GM18909 (cell line): ENCODE measurements at regions not wholly inside any gene's neighbourhood (a gene's known extent, or its start where the extent isn't known, plus 50 kb on each side); places are given as distances from the start of the nearest gene placed in this dataset.

Experiments
- ATAC-seq: cut with Tn5 transposase; IDR thresholded peaks from one replicate; pipeline ENCODE4 v1.9.1; 2021; ENCODE audit warnings: mild to moderate bottlenecking; ENCODE audit not compliant: unreplicated experiment, poor library complexity

- ATAC-seq = peak; percentile 60
Observed at GRCh38 chr2:8544786-8545694, 136.8 kb upstream of the ID2 start.

GRCh38 chr2:8545695-8546611, 135.9 kb upstream of the ID2 start:
- no peak for ATAC-seq

- ATAC-seq = no peak
Observed at GRCh38 chr2:8546612-8547283, 135.1 kb upstream of the ID2 start.

GRCh38 chr2:8547284-8548064, 134.4 kb upstream of the ID2 start:
- ATAC-seq = no peak

GRCh38 chr2:8548065-8548618, 133.7 kb upstream of the ID2 start:
- no peak for ATAC-seq

- no peak for ATAC-seq
Observed at GRCh38 chr2:8548619-8549150, 133.2 kb upstream of the ID2 start.

GRCh38 chr2:8549273-8549922, 132.5 kb upstream of the ID2 start:
- no peak for ATAC-seq

GRCh38 chr2:8549942-8550341, 131.9 kb upstream of the ID2 start:
- no peak for ATAC-seq

GRCh38 chr2:8550481-8550880, 131.4 kb upstream of the ID2 start:
- ATAC-seq = no peak

GRCh38 chr2:8550937-8551621, 130.8 kb upstream of the ID2 start:
- ATAC-seq = no peak

GRCh38 chr2:8551622-8552074, 130.2 kb upstream of the ID2 start:
- ATAC-seq = peak; percentile 78

GRCh38 chr2:8552293-8552801, 129.5 kb upstream of the ID2 start:
- ATAC-seq = peak; percentile 45

GRCh38 chr2:8553643-8554042, 128.2 kb upstream of the ID2 start:
- no peak for ATAC-seq

GRCh38 chr2:8554296-8554806, 127.5 kb upstream of the ID2 start:
- no peak for ATAC-seq

- no peak for ATAC-seq
Observed at GRCh38 chr2:8555543-8555942, 126.3 kb upstream of the ID2 start.

- no peak for ATAC-seq
Observed at GRCh38 chr2:8558096-8558495, 123.8 kb upstream of the ID2 start.

GRCh38 chr2:8558956-8559355, 122.9 kb upstream of the ID2 start:
- ATAC-seq = no peak

GRCh38 chr2:8559805-8560204, 122.1 kb upstream of the ID2 start:
- no peak for ATAC-seq
